DMS 273 treated with DMSO at 0.1 percent for 48 hours (cell line): ENCODE measurements at regions not wholly inside any gene's neighbourhood (a gene's known extent, or its start where the extent isn't known, plus 50 kb on each side); places are given as distances from the start of the nearest gene placed in this dataset.
"Not testable (repeated sequence)": the region's sequence is repeated elsewhere in the genome, so short reads cannot be mapped to it uniquely, and the experiment has no call there.

Experiments
- DNase-seq: peaks from one replicate; lab custom pipeline; 2025; lab: John Stamatoyannopoulos, UW

- no peak for DNase-seq
These were observed 303.1 kb upstream of the KYNU start for GRCh38 chr2:142574388-142574787.

DNA sequence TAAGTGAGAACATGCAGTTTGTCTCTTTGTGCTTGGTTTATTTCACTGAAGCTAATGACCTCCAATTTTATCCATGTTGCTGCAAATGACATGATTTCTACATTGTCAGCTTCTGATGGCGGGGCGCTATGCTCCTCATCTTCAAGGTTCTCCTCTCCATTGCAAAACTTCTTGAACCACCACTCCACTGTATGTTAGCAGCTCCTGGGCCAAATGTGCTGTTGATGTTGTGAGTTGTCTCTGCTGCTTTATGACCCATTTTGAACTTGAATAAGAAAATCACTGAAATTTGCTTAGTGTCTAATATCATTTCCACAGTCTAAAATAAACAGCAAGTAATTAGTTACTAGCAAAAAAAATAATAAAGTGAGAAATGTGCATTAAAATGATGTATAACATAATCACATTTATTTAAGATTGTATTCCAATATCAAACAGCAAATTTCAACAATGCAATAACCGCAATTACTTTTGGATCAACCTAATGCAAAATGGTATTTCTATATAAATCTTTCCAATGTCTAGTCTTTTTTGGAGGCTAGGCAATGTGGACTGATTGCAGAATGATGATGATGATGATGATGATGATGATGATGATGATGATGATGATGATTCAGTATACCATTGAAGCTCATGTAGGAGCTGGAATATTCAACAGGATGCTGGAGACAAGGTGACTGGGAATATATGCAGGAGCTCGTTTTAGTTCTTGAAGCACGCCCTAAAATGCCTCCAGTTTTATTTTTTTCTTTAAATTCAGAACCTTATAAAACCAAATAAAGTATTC, 304.9 kb upstream of the KYNU start:
- no peak for DNase-seq

GRCh38 chr2:142571934-142572333, 305.5 kb upstream of the KYNU start:
- no peak for DNase-seq

GRCh38 chr2:142562900-142563299, 314.6 kb upstream of the KYNU start:
- DNase-seq, result no peak

GRCh38 chr2:142561656-142562055, 315.8 kb upstream of the KYNU start:
- no peak for DNase-seq

DNA sequence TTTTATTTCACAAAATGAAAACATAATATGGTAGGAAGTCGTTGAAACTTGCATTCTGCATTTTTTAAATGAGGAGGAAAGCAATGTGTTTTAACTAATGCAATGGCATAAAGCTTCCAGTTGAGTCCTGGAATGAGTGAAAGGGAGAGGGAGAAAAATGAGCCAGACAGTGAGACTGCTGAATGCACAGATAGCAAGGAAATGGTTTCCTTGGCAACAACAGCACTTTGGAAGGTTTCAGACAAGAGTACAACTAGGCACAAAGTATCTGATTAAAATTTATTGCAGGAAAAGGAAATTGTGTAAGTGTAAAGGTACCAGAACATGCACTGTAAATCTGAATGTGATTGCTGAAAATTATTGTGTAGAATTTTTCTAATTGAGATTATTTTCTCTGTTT, 320.1 kb upstream of the KYNU start:
- DNase-seq, result no peak

DNA sequence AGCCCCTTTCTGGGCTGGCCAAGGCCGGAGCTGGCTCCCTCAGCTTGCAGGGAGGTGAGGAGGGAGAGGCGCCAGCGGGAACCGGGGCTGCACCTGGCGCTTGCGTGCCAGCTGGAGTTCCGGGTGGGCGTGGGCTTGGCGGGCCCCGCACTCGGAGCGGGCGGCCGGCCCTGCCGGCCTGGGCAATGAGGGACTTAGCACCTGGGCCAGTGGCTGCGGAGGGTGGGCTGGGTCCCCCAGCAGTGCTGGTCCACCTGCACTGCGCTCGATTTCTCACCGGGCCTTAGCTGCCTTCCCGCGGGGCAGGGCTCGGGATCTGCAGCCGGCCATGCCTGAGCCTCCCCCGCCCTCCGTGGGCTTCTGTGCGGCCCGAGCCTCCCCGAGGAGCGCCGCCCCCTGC, 331.5 kb upstream of the KYNU start:
- DNase-seq, result not testable (repeated sequence)

DNA sequence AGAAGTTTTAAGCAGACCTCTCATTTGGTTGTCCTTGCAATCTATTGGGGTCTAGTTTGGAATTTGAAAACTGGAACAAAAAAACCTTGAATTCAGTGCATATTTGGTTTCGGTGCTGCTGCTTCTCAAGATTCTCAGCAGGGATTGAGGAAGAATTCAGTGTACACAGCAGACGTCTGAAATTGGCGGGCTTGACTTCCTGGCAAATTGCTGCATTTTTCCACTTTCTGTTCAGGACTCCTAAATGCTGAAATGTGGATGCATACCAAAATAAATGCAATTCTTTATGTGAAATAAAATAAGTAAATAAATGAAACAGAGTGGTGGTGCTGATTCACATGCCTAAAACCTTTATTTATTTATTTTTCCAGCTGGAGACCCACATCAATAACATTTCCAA, 332.4 kb upstream of the KYNU start:
- DNase-seq, result no peak

GRCh38 chr2:142544173-142544572, 333.3 kb upstream of the KYNU start:
- DNase-seq, result no peak

- no peak for DNase-seq
These were observed 335.0 kb upstream of the KYNU start for GRCh38 chr2:142542431-142542910.

GRCh38 chr2:142536966-142537365, 340.5 kb upstream of the KYNU start:
- DNase-seq, result no peak

DNA sequence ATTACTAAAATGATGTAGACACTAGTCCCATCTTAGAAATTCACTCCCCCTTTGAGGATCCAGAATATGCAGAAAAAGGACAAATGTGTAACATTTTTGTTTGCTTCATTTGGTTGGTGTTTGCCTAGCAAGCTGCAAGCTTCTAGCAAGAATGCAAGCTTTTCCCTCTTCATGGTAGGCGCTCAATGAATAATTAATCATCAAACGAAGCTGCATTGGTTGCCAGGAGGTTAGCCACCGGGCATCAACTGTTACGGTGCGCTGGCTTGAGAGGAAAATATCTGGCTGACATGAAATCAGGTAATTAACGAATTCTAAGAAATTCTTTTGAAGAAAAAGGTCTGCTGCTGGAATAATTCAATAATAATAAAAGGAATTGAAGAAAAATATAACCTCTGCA, 341.0 kb upstream of the KYNU start:
- no peak for DNase-seq

GRCh38 chr2:142535311-142535710, 342.2 kb upstream of the KYNU start:
- no peak for DNase-seq

DNA sequence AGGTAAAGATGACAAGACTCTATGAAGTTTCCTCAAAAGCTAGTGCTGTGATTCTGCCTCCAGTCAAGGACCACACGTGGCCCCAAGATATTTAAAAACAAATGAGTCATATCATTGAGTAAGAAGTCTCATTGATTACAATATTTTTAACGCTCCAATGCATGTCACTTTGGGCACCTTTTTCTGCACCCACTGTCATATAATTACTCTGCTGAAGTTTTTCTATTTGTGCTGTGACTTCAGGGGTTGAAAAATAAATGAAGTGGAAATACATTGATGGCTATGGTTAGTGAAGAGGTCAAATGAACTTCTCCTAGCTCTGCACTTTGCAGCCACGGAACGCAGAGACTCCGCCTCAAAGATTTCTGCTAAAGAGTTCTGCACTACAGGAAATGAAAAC, 344.3 kb upstream of the KYNU start:
- no peak for DNase-seq

- no peak for DNase-seq
These were observed 346.1 kb upstream of the KYNU start for GRCh38 chr2:142531377-142531776.

GRCh38 chr2:142525720-142526119, 351.7 kb upstream of the KYNU start:
- no peak for DNase-seq

- DNase-seq, result no peak
These were observed 356.0 kb upstream of the KYNU start for GRCh38 chr2:142521492-142521891.

DNA sequence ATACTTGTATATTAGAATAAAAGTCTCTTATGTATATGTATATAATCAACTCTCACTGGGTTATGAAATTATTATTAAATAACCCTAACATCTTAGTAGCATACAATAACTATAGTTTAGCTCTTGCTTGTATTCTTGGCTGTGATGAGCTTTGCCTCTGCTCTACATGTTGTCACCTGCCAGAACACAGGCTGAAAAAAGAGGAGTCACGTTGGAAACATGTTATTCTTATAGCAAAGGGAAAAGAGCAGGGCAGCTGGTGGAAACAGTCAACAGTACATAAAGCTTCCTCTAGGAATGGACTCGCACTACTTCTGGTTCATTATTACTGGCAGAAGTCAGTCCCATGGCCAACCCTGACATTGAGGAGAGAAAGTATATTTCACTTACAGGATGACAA, 362.0 kb upstream of the KYNU start:
- no peak for DNase-seq

DNA sequence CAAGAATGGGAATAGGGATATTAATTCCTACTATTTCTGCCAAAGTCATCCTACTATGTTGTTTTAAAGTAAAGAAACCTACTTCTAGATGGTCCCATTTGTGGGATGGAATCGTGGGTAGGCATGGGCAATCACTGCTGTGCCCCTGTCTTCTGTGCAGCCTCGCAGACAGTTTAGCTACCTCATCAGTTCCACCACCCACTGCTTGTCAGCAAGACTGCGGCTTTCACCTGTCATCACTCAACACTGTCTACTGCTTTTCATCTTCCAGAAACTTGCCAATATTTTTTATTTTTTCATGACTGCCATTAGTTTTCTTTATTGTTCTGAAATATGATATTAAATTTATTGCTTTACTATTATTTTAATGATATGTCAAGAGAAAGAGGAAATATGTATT, 368.1 kb upstream of the KYNU start:
- no peak for DNase-seq

DNA sequence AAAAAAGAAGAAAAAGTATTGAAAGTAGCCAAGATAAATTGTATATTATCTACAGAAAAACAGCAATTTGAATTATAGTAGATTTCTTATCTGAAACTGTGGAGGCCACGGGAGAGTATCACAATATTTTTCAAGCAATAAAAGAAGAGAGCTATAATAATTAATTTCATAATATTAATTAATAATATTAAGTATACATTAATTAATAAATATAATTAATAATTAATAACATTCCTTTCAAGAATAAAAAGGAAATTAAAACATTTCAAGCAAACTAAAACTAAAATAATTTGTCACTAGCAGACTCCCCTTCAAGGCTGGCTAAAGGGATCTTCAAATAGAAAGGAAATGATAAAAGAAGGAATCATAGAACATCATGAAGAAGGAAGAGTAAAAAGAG, 372.7 kb upstream of the KYNU start:
- DNase-seq, result no peak

GRCh38 chr2:142502402-142502801, 371.6 kb upstream of the LRP1B start:
- DNase-seq, result no peak

GRCh38 chr2:142495141-142495540, 364.3 kb upstream of the LRP1B start:
- no peak for DNase-seq

DNA sequence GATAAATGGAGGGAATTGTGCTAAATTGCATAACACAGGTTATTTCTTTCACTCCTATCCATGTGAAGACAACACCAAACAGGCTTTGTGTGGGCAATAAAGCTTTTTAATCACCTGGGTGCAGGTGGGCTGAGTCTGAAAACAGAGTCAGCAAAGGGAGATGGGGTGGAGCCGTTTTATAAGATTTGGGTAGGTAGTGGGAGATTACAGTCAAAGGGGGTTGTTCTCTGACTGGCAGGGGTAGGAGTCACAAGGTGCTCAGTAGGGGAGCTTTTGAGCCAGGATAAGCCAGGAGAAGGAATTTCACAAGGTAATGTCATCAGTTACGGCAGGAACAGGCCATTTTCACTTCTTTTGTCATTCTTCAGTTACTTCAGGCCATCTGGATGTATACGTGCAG, 358.8 kb upstream of the LRP1B start:
- not testable (repeated sequence) for DNase-seq

GRCh38 chr2:142484111-142484510, 353.3 kb upstream of the LRP1B start:
- no peak for DNase-seq
